Spinal cord (tissue), 9 donors: ENCODE measurements at regions not wholly inside any gene's neighbourhood (a gene's known extent, or its start where the extent isn't known, plus 50 kb on each side); places are given as distances from the start of the nearest gene placed in this dataset.

Experiments used
- DNase-seq, 6 donors: peaks; one replicate each; pipeline versions ENCODE4 v3.0.0 to v3.0.0-alpha.2; 2013 to 2015; ENCODE audit warnings: low spot score in 6 of 6, low read depth in 4 of 6
- H3K27ac ChIP-seq: one replicate; pipeline ENCODE4 v1.5.1; 2013; ENCODE audit warnings: low read depth, low read length, control low read depth
- H3K27me3 ChIP-seq: one replicate; pipeline ENCODE4 v1.6.1; 2013; ENCODE audit warnings: low read length; ENCODE audit not compliant: control insufficient read depth, insufficient read depth
- H3K36me3 ChIP-seq: one replicate; pipeline ENCODE4 v1.6.1; 2013; ENCODE audit warnings: low read length; ENCODE audit not compliant: control insufficient read depth, insufficient read depth
- H3K4me1 ChIP-seq: one replicate; pipeline ENCODE4 v1.6.1; 2013; ENCODE audit warnings: low read length; ENCODE audit not compliant: control insufficient read depth, insufficient read depth
- H3K4me3 ChIP-seq: one replicate; pipeline ENCODE4 v1.5.1; 2013; ENCODE audit warnings: low read depth, low read length, control low read depth
- H3K9me3 ChIP-seq: one replicate; pipeline ENCODE4 v1.6.1; 2013; ENCODE audit warnings: low read length; ENCODE audit not compliant: control insufficient read depth, insufficient read depth
- WGBS: methylation state at CpG from one replicate; pipeline ENCODE4 v1.1.5; 2013; ENCODE audit warnings: missing lambda C conversion rate; ENCODE audit not compliant: insufficient coverage; 5-methylcytosine and 5-hydroxymethylcytosine counted together
- donor health status: healthy.

DNA sequence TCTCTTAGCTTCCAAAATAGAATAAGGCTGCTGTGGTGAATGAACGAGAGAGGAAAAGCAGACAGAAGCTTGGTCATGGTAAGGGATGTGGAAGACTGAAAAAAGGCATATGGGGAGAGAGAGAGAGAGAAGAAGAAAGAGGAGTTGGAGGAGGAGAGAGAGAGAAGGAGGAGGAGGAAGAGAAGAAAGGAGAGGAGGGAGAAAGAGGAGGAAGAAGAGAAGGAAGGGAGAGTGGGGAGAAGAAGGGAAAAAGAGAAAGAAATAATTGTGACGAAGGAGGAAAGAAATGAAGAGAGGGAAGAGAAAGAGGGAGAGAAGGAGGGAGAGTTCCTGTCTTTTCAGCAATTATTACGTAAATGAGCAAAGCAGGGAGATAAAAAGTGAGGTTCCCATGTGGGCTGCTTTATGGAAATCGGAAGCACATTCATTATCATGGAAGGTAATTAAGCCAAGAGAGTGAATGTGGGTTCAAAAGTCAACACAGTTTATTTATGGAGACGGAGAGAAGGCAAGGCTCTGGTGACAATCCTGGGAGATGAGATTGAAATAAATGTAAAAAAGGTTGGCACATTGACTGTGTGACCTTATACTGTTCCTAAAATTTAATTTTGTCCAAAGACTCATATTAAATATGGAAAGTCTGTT lies 611.2 kb downstream of the KIF4B start:
- H3K4me3 ChIP-seq = no peak overlapping the region
- WGBS = 51% methylated on average over 5 of the region's 5 CpGs
- no peaks in the 10 kb centered on the region for H3K9me3 ChIP-seq
- no peaks in the 10 kb centered on the region for H3K36me3 ChIP-seq
- peak in 1 of 6 donors; percentile 13 for DNase-seq
- peaks cover 6% of the 10 kb centered on the region for H3K4me1 ChIP-seq
- H3K27me3 ChIP-seq = no peaks in the 10 kb centered on the region
- H3K27ac ChIP-seq = no peak overlapping the region

- WGBS = no CpG with 5 or more reads among the region's 3 CpGs
- Histone ChIP-seq H3K27me3 (no peaks in the 10 kb centered on the region), H3K36me3 (no peaks in the 10 kb centered on the region), H3K4me3 (no peak overlapping the region), H3K27ac (no peak overlapping the region), H3K9me3 (no peaks in the 10 kb centered on the region), H3K4me1 (peaks cover 6% of the 10 kb centered on the region)
- DNase-seq = no peak
Observed at GRCh38 chr5:155625315-155625714, 611.8 kb downstream of the KIF4B start.

GRCh38 chr5:155625897-155626543 lies 612.5 kb downstream of the KIF4B start:
- Histone ChIP-seq H3K4me3 (no peak overlapping the region), H3K27ac (no peak overlapping the region), H3K36me3 (no peaks in the 10 kb centered on the region), H3K27me3 (no peaks in the 10 kb centered on the region), H3K9me3 (no peaks in the 10 kb centered on the region), H3K4me1 (peaks cover under 1% of the 10 kb centered on the region)
- no peak for DNase-seq
- WGBS = no CpG with 5 or more reads among the region's 3 CpGs

GRCh38 chr5:155626592-155626991 lies 613.0 kb downstream of the KIF4B start:
- Histone ChIP-seq H3K9me3 (no peaks in the 10 kb centered on the region), H3K4me3 (no peak overlapping the region), H3K27me3 (no peaks in the 10 kb centered on the region), H3K4me1 (no peaks in the 10 kb centered on the region), H3K27ac (no peak overlapping the region), H3K36me3 (no peaks in the 10 kb centered on the region)
- WGBS = 100% methylated on average over 1 of the region's 6 CpGs
- DNase-seq = peak in 1 of 6 donors; percentile 20

GRCh38 chr5:155628346-155628745 lies 614.8 kb downstream of the KIF4B start:
- WGBS = 96% methylated on average over 7 of the region's 7 CpGs
- H3K9me3 ChIP-seq = no peaks in the 10 kb centered on the region
- no peak for DNase-seq
- H3K27me3 ChIP-seq = no peaks in the 10 kb centered on the region
- no peaks in the 10 kb centered on the region for H3K4me1 ChIP-seq
- H3K36me3 ChIP-seq = no peaks in the 10 kb centered on the region
- no peak overlapping the region for H3K4me3 ChIP-seq
- H3K27ac ChIP-seq = no peak overlapping the region

DNA sequence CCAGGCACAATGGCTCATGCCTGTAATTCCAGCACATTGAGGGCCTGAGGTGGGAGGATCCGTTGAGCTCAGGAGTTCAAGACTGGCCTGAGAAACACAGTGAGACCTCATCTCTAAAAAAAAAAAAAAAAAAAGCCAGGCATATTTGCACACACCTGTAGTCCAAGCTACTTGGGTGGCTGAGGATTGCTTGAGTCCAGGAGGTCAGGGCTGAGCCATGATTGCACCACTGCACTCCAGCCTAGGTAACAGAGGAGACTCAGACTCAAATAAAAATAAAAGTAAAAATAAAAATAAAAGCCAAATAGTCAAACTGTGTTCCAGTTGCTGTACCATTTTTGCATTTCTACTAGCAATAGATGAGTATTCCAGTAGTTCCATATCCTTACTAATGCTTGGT lies 616.0 kb downstream of the KIF4B start:
- Histone ChIP-seq H3K4me1 (no peaks in the 10 kb centered on the region), H3K4me3 (no peak overlapping the region), H3K27me3 (no peaks in the 10 kb centered on the region), H3K9me3 (no peaks in the 10 kb centered on the region), H3K27ac (no peak overlapping the region), H3K36me3 (no peaks in the 10 kb centered on the region)
- no peak for DNase-seq
- 100% methylated on average over 1 of the region's 1 CpG for WGBS

DNA sequence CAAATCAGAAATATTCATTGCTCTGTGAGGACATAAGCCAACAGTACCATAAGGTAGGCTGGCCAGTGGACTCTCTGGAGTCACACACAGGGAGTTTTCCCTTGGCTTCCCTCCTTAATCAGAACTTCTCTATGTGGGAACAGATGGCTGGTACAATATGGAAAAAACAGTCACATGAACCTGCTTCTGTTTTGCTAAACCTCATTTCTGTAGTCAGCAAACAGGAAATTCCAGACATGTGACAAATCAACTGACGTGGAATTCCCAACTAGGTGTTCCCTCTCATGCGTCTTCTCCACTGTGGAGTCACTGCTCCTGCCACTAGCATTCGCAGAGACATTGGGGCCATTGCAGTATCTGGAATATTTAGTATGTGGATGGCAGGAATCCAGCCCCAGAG lies 617.6 kb downstream of the KIF4B start:
- H3K27ac ChIP-seq = no peak overlapping the region
- DNase-seq = peak in 1 of 6 donors; percentile 64
- H3K4me3 ChIP-seq = no peak overlapping the region
- H3K27me3 ChIP-seq = no peaks in the 10 kb centered on the region
- H3K4me1 ChIP-seq = no peaks in the 10 kb centered on the region
- no peaks in the 10 kb centered on the region for H3K9me3 ChIP-seq
- WGBS = 85% methylated on average over 3 of the region's 3 CpGs
- H3K36me3 ChIP-seq = no peaks in the 10 kb centered on the region

DNA sequence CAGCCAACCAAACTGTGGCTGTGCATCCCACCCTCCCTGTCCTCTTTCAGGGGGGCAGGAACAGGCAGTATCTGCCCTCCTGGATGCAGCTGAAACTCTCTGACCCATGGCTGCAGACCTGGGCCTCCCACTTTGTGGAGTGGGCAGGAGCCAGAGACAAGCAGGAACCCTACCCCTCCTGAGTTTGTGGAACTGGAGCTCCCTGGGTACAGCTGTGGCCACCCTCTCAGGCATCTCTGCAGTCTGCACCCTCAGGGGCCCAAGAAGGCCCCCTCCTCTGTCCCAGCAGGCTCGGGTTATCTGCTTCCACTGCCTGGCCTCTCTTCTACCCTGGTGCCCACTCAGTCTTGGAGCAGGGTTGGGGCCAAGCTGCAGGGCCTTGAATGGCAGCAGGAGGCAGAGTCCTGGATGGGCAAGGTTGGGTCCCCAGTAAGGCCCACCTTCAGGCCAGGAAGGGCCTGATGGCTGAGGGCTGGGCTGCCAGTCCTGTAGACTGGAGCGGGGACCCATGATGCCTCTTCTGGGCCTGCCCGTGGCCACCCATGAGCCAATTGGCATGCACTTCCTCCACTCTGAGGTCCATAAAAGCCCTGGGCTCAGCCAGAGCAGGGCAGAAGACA lies 619.9 kb downstream of the KIF4B start:
- no peaks in the 10 kb centered on the region for H3K9me3 ChIP-seq
- no peak for DNase-seq
- no peak overlapping the region for H3K4me3 ChIP-seq
- H3K36me3 ChIP-seq = no peaks in the 10 kb centered on the region
- H3K27ac ChIP-seq = no peak overlapping the region
- 84% methylated on average over 3 of the region's 3 CpGs for WGBS
- H3K27me3 ChIP-seq = no peaks in the 10 kb centered on the region
- no peaks in the 10 kb centered on the region for H3K4me1 ChIP-seq

- Histone ChIP-seq H3K4me3 (no peak overlapping the region), H3K4me1 (no peaks in the 10 kb centered on the region), H3K27ac (no peak overlapping the region), H3K9me3 (peaks cover 1% of the 10 kb centered on the region), H3K27me3 (no peaks in the 10 kb centered on the region), H3K36me3 (no peaks in the 10 kb centered on the region)
- peak in 2 of 6 donors; percentile 25 to 88 for DNase-seq
- WGBS = no CpG with 5 or more reads among the region's 2 CpGs
Observed at GRCh38 chr5:155649666-155650065, 636.1 kb downstream of the KIF4B start.

DNA sequence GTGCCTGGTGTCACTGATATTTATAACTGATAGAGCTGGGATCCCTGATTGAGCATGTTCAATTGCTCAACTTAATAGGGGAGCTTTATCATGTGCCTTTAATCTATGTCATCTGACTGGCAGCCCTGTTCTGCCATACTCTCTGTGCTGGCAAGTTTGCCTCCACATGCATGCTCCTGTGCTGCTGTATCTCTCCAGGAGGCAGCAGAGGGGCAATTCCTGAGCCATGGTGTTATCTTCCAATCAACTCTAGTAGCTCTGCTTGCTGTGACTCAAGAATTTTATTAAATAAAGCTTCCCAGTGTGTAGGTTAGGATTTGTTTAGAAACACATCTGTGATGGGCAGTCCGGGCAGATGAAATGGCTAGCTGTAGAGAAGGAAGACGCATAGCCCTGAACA lies 642.0 kb downstream of the KIF4B start:
- H3K27ac ChIP-seq = no peak overlapping the region
- WGBS = 100% methylated on average over 1 of the region's 2 CpGs
- no peaks in the 10 kb centered on the region for H3K9me3 ChIP-seq
- no peak for DNase-seq
- H3K36me3 ChIP-seq = no peaks in the 10 kb centered on the region
- no peak overlapping the region for H3K4me3 ChIP-seq
- no peaks in the 10 kb centered on the region for H3K27me3 ChIP-seq
- H3K4me1 ChIP-seq = no peaks in the 10 kb centered on the region
